Mesothelial cell of epicardium (in vitro differentiated cells): ENCODE measurements at regions not wholly inside any gene's neighbourhood (a gene's known extent, or its start where the extent isn't known, plus 50 kb on each side); places are given as distances from the start of the nearest gene placed in this dataset.
A peak's percentile ranks its signal among the peaks of the same experiment; 100 is the strongest.

ENCODE experiments used
- DNase-seq, 2 experiments: peaks; one replicate each; pipeline ENCODE4 v3.0.0; 2021; ENCODE audit warnings: low spot score in 2 of 2; ENCODE audit not compliant: unreplicated experiment in 2 of 2
- H3K27ac Mint-ChIP-seq: 2 replicates; pipeline ENCODE4 v1.8.0; 2021; ENCODE audit warnings: mixed read lengths
- H3K27me3 Mint-ChIP-seq: 2 replicates; pipeline ENCODE4 v1.8.0; 2021; ENCODE audit warnings: low read depth, mixed read lengths
- H3K36me3 Mint-ChIP-seq: 2 replicates; pipeline ENCODE4 v1.8.0; 2021; ENCODE audit warnings: mixed read lengths
- H3K4me1 Mint-ChIP-seq: 2 replicates; pipeline ENCODE4 v1.8.0; 2021; ENCODE audit warnings: mixed read lengths
- H3K4me3 Mint-ChIP-seq: 2 replicates; pipeline ENCODE4 v1.8.0; 2021; ENCODE audit warnings: mild to moderate bottlenecking, moderate library complexity, mixed read lengths
- H3K9me3 Mint-ChIP-seq: 2 replicates; pipeline ENCODE4 v1.8.0; 2021; ENCODE audit warnings: mixed read lengths
- CTCF ChIP-seq: fragments of 200-600 bp; sonication (generic); IDR thresholded peaks from one replicate; pipeline ENCODE4 v1.5.0; 2021; ENCODE audit warnings: antibody characterized with exemption; ENCODE audit not compliant: unreplicated experiment

GRCh38 chr13:108402850-108403249 is 133.3 kb downstream of the TNFSF13B start:
- no peak for DNase-seq
- Mint-ChIP-seq H3K36me3 (no peaks in the 10 kb centered on the region), H3K27me3 (peaks cover 53% of the 10 kb centered on the region), H3K4me1 (no peaks in the 10 kb centered on the region), H3K27ac (no peak overlapping the region), H3K9me3 (peaks cover 3% of the 10 kb centered on the region), H3K4me3 (no peak overlapping the region)
- TF ChIP-seq CTCF, result no peak

- Mint-ChIP-seq H3K27ac (no peak overlapping the region), H3K9me3 (peaks cover 3% of the 10 kb centered on the region), H3K4me3 (no peak overlapping the region), H3K4me1 (no peaks in the 10 kb centered on the region), H3K36me3 (no peaks in the 10 kb centered on the region), H3K27me3 (peaks cover 32% of the 10 kb centered on the region)
- TF ChIP-seq CTCF, result no peak
- no peak for DNase-seq
Measured at GRCh38 chr13:108407495-108407894, 138.0 kb downstream of the TNFSF13B start.

DNA sequence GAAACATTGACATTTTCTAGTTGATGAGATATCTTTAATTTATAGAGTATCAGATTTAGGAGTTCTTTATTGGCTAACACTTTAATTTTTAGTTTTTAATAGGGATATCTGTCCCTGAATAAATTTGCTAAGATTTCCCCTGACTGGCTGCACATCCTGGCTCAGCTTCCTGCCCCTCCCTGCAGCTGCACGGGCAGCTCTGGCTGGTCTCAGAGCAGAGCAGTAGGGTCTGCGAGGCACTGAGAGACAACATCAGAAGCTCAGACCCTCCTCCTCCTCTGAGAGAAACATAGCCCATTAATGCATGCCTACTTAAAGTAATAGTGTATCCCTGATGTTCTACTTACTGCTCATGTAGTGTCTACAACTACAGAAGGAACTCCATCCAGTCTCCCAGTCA is 139.2 kb downstream of the TNFSF13B start:
- no peak for TF ChIP-seq CTCF
- DNase-seq, result no peak
- Mint-ChIP-seq H3K9me3 (peaks cover 3% of the 10 kb centered on the region), H3K27ac (no peak overlapping the region), H3K27me3 (peaks cover 22% of the 10 kb centered on the region), H3K4me3 (no peak overlapping the region), H3K36me3 (no peaks in the 10 kb centered on the region), H3K4me1 (no peaks in the 10 kb centered on the region)

- peaks cover 13% of the 10 kb centered on the region for H3K27me3 Mint-ChIP-seq
- DNase-seq, result no peak
- no peak overlapping the region for H3K4me3 Mint-ChIP-seq
- H3K27ac Mint-ChIP-seq, result no peak overlapping the region
- H3K9me3 Mint-ChIP-seq, result peaks cover 3% of the 10 kb centered on the region
- no peak for TF ChIP-seq CTCF
- H3K4me1 Mint-ChIP-seq, result no peaks in the 10 kb centered on the region
- no peaks in the 10 kb centered on the region for H3K36me3 Mint-ChIP-seq
Measured at GRCh38 chr13:108409730-108410129, 140.2 kb downstream of the TNFSF13B start.

- Mint-ChIP-seq H3K27me3 (peaks cover 14% of the 10 kb centered on the region), H3K36me3 (no peaks in the 10 kb centered on the region), H3K4me1 (no peaks in the 10 kb centered on the region), H3K9me3 (peaks cover 15% of the 10 kb centered on the region), H3K4me3 (no peak overlapping the region), H3K27ac (no peak overlapping the region)
- no peak for TF ChIP-seq CTCF
- DNase-seq, result no peak
Measured at GRCh38 chr13:108419768-108420167, 150.2 kb downstream of the TNFSF13B start.

DNA sequence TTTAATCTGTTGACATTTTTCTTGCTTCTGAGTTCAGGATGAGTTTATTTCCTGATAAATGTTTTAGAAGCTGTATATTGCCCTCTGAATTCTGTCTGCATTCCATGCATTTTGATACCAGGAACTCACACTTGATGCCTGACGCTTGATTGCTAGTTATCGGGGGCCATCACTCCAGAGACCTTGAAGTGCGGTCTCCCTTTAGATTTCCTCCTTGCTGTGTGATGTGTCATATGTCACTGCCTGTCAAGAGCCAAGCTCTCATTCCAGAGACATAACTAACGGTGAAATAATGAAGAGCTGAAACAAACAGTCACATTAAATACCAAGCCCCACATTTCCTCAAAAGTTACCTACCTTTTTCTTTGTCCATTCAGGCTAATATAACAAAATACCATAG is 155.5 kb downstream of the TNFSF13B start:
- Mint-ChIP-seq H3K9me3 (no peaks in the 10 kb centered on the region), H3K27ac (peak overlapping the region; percentile 26), H3K36me3 (no peaks in the 10 kb centered on the region), H3K4me1 (peaks cover 6% of the 10 kb centered on the region), H3K4me3 (no peak overlapping the region), H3K27me3 (peaks cover 1% of the 10 kb centered on the region)
- TF ChIP-seq CTCF, result no peak
- no peak for DNase-seq
